ENCODE measurements at regions not wholly inside any gene's neighbourhood (a gene's known extent, or its start where the extent isn't known, plus 50 kb on each side); places are given as distances from the start of the nearest gene placed in this dataset.

DNA sequence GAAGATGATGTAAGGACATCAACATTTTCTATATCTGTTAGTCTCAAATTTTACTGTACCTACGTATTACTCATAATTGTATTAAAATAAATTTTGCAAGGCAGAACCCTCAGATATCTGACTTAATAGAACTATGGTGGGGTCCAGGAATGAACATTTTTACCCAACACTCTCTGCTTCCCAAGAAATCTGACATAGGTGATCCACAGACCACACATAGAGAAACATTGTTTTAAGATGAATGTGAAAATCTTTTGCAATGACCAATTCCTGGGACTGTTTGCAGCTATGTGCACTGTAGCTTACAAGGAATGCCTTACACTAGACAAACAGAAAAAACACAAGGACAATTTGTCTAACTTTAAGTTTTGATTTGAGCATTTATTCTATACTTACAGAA is 645.6 kb upstream of the ADGRL2 start:
- H3K27ac ChIP-seq (ENCODE audit: low read depth, low read length, poor library complexity, severe bottlenecking), result no peak overlapping the region
- H2AFZ ChIP-seq (ENCODE audit: low read length), result no peak overlapping the region
- H4K20me1 ChIP-seq (ENCODE audit: insufficient read depth, low read length), result no peaks in the 10 kb centered on the region
- H3F3A ChIP-seq (ENCODE audit: insufficient read depth, low read length), result no peaks in the 10 kb centered on the region
- TF ChIP-seq CTCF (IDR thresholded peaks at IDR 0.05; ENCODE audit: low read length), result no peak
- H3K27me3 ChIP-seq (ENCODE audit: insufficient read depth, low read length), result no peaks in the 10 kb centered on the region
- no peak overlapping the region for H3K4me2 ChIP-seq (ENCODE audit: low read length)
- no peaks in the 10 kb centered on the region for H3K4me1 ChIP-seq (ENCODE audit: insufficient read depth, low read length, severe bottlenecking)
- H3K79me2 ChIP-seq (ENCODE audit: insufficient read depth, low read length), result no peaks in the 10 kb centered on the region
- no peaks in the 10 kb centered on the region for H3K9me3 ChIP-seq (ENCODE audit: low read length)
- no peaks in the 10 kb centered on the region for H3K9me2 ChIP-seq (ENCODE audit: low read depth, low read length)
- H3K4me3 ChIP-seq (ENCODE audit: low read depth, low read length, poor library complexity, severe bottlenecking), result no peak overlapping the region
- H3K9ac ChIP-seq (ENCODE audit: low read length), result no peak overlapping the region
- no peaks in the 10 kb centered on the region for H3K36me3 ChIP-seq (ENCODE audit: insufficient read depth, low read length)

- H3F3A ChIP-seq (ENCODE audit: insufficient read depth, low read length), result no peaks in the 10 kb centered on the region
Observed at GRCh38 chr1:81151206-81151605, 649.5 kb upstream of the ADGRL2 start.

DNA sequence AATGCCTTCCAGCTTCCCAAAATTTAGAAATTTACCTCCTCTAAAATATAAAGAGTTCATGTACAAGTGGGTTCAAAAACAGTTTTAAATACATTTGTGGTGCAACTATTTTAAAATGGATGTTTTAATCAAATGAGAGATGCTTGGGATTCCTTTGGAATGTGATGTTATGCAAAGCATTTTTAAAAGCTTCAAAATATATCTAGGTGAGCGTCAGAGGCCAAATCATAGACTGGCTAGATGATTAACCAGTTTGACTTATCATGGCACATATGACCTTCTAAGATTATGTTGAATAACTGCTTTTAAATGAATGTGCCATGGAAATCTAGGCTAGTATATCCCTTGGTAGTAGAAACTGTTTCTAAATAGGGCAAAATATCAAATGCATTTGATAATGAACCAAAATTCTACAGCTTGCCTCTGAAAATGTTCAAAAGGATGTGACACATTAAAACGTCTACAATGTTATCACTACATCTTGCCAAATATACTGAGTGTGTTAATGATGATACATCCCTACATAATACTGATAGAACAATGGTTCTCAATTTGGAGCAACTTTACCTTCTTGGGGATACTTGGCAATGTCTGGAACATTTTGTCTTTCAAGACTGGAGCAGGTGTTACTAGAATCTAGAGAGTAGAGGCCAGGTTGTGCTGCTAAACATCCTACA is 650.9 kb upstream of the ADGRL2 start:
- no peak overlapping the region for H2AFZ ChIP-seq (ENCODE audit: low read length)
- no peak overlapping the region for H3K4me2 ChIP-seq (ENCODE audit: low read length)
- H3K79me2 ChIP-seq (ENCODE audit: insufficient read depth, low read length), result no peaks in the 10 kb centered on the region
- H3K36me3 ChIP-seq (ENCODE audit: insufficient read depth, low read length), result no peaks in the 10 kb centered on the region
- no peak overlapping the region for H3K4me3 ChIP-seq (ENCODE audit: low read depth, low read length, poor library complexity, severe bottlenecking)
- H3K27me3 ChIP-seq (ENCODE audit: insufficient read depth, low read length), result no peaks in the 10 kb centered on the region
- no peak overlapping the region for H3K9ac ChIP-seq (ENCODE audit: low read length)
- no peak overlapping the region for H3K27ac ChIP-seq (ENCODE audit: low read depth, low read length, poor library complexity, severe bottlenecking)
- no peaks in the 10 kb centered on the region for H4K20me1 ChIP-seq (ENCODE audit: insufficient read depth, low read length)
- no peaks in the 10 kb centered on the region for H3K4me1 ChIP-seq (ENCODE audit: insufficient read depth, low read length, severe bottlenecking)
- H3F3A ChIP-seq (ENCODE audit: insufficient read depth, low read length), result no peaks in the 10 kb centered on the region
- no peaks in the 10 kb centered on the region for H3K9me3 ChIP-seq (ENCODE audit: low read length)
- TF ChIP-seq CTCF (IDR thresholded peaks at IDR 0.05; ENCODE audit: low read length) (no peak), EZH2 (IDR thresholded peaks at IDR 0.05; ENCODE audit: borderline replicate concordance, low read length) (no peak)
- H3K9me2 ChIP-seq (ENCODE audit: low read depth, low read length), result no peaks in the 10 kb centered on the region

More at GRCh38 chr1:81151206-81151605, 649.5 kb upstream of the ADGRL2 start:
- H4K20me1 ChIP-seq (ENCODE audit: insufficient read depth, low read length), result no peaks in the 10 kb centered on the region
- H3K4me2 ChIP-seq (ENCODE audit: low read length), result no peak overlapping the region
- H2AFZ ChIP-seq (ENCODE audit: low read length), result no peak overlapping the region
- no peaks in the 10 kb centered on the region for H3K4me1 ChIP-seq (ENCODE audit: insufficient read depth, low read length, severe bottlenecking)
- no peaks in the 10 kb centered on the region for H3K9me3 ChIP-seq (ENCODE audit: low read length)
- H3K79me2 ChIP-seq (ENCODE audit: insufficient read depth, low read length), result no peaks in the 10 kb centered on the region
- no peak overlapping the region for H3K4me3 ChIP-seq (ENCODE audit: low read depth, low read length, poor library complexity, severe bottlenecking)
- H3K27me3 ChIP-seq (ENCODE audit: insufficient read depth, low read length), result no peaks in the 10 kb centered on the region
- TF ChIP-seq CTCF (IDR thresholded peaks at IDR 0.05; ENCODE audit: low read length) (no peak), EZH2 (IDR thresholded peaks at IDR 0.05; ENCODE audit: borderline replicate concordance, low read length) (no peak)
- no peaks in the 10 kb centered on the region for H3K9me2 ChIP-seq (ENCODE audit: low read depth, low read length)
- H3K9ac ChIP-seq (ENCODE audit: low read length), result no peak overlapping the region
- no peak overlapping the region for H3K27ac ChIP-seq (ENCODE audit: low read depth, low read length, poor library complexity, severe bottlenecking)
- no peaks in the 10 kb centered on the region for H3K36me3 ChIP-seq (ENCODE audit: insufficient read depth, low read length)
